HS-27A (cell line): ENCODE measurements at regions not wholly inside any gene's neighbourhood (a gene's known extent, or its start where the extent isn't known, plus 50 kb on each side); places are given as distances from the start of the nearest gene placed in this dataset.

Experiments
- DNase-seq: peaks from one replicate; pipeline ENCODE4 v3.0.0-alpha.2; 2012; ENCODE audit warnings: low read depth, missing footprints

- DNase-seq, result no peak
Observed at GRCh38 chr3:28099296-28099695, 142.1 kb upstream of the CMC1 start.

GRCh38 chr3:28101705-28102104, 139.7 kb upstream of the CMC1 start:
- no peak for DNase-seq

GRCh38 chr3:28103861-28104260, 137.6 kb upstream of the CMC1 start:
- no peak for DNase-seq

DNA sequence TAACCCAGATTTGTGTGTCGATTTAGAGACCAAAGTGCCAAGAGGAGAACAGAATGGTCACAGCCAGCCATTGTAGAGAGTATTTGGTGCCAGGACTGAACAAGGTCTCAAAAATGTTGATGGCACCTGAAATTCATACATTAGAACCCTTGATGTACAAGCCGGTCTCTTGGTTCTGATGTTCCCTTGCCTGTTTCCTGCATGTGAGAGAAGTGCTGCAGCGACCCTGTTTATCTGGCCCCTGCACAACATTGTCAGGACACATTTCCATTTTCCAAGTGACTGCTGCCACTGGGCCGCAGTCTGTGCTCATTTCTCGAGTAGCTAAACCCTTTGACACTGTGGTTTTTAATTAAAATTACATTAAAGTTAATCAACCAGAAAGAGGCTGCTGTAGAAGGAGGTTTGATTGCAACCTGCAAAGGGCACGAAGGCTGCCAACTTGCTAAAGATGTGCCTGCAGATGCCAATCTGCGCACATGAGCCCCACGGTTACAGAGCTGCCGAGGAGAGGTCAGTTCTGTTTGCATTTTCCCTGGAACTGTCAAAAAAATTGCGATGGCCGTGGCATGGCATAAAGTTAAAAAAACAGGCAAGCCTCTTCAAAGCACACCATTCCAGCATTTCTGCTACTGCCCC, 136.4 kb upstream of the CMC1 start:
- no peak for DNase-seq

- DNase-seq, result no peak
Observed at GRCh38 chr3:28109829-28110228, 131.6 kb upstream of the CMC1 start.

DNA sequence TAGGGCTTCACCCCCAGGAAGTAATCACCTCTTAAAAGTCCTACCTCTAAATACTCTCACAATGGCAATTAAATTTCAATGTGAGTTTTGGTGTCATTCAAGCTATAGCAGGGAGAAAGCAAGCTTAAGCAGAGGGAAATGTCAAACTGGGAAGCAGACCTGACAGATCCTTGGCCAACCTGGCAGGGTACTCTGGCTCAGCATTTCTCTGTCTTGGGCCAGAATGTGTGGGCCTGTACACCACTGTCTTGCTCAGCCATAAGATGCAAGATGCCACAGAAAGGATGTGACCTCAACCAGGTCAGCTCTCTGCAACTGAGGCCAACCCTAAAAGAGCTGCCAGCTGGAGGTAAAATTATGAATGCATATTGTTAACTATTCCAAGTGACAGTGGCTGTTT, 130.6 kb upstream of the CMC1 start:
- DNase-seq, result no peak

- no peak for DNase-seq
Observed at GRCh38 chr3:28114893-28115292, 126.5 kb upstream of the CMC1 start.

GRCh38 chr3:28115316-28115715, 126.1 kb upstream of the CMC1 start:
- no peak for DNase-seq

GRCh38 chr3:28117598-28117997, 123.8 kb upstream of the CMC1 start:
- DNase-seq, result no peak

GRCh38 chr3:28118087-28118486, 123.3 kb upstream of the CMC1 start:
- DNase-seq, result no peak

DNA sequence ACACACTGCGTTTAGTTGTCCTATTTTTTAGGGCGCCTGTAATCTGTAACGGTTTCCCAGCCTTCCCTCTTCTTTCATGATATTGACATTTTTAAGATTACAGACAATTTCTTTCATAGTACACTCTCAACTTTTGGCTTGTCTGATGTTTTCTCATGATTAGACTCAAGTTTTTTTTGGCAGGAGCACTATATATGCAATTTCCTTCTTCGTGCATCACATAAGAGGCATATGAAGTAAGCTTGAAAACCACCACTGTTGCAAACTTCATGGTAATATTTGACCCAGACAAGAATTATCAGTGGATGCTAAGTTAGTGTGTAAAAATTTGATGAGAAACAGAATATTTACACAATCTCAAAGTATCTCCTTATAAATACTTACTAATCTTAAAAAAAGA, 119.2 kb upstream of the CMC1 start:
- no peak for DNase-seq

DNA sequence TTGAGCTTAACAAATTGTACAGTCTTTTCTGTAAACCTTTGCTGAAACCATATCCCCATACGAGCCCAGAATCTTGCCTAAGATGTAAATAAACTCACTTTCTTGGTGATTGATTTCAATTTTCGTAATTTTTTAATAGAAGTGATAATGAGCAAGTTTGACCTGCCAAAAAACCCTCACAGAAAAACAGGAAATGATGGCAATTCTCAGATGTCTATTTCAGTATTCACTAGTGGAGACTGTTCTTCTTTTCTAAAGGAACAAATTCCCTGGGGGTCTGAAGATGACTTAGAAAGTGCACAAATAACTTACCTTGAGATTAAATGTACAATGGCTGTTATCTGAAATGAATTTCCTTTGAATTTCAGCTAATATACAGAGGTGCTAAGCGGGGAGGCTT, 116.5 kb upstream of the CMC1 start:
- no peak for DNase-seq

- DNase-seq, result no peak
Observed at GRCh38 chr3:28125342-28125741, 116.1 kb upstream of the CMC1 start.

DNA sequence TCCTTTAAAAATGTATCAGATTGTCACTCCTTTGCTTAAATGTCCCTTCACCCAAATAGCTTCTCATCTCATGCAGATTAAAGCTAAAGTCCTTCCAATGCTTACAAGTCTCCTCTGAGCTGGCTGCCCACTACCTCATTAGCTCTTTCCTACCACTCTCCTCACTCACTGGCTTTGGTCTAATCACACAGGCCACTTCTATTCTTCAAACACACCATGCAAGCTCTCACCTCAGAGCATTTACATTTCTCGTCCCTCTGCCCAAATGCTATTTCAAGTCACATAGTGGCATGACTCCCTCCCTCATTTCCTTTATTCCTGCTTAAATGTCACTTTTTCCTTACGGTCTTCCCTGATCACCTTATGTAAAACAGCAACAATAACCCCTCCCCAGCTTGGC, 110.6 kb upstream of the CMC1 start:
- DNase-seq, result no peak

DNA sequence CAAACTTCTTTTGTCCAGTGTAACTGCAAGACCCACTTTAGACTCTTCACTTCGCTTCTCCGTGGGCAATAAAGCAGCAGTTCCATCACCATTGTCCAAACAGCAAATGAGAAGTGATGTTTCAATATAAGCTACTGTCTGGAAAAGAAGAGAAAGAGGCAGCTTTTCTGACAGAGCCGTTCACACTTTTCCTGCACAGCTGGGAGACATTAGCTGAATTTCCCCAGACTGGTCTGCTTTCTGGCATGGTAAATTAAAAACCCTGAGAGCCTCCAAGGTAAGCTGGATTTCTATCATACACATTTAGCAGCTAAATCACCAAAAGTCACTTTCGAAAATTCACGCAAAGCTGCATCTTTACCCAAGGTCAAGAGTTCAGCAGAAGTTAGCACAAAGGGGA, 108.5 kb upstream of the CMC1 start:
- no peak for DNase-seq

DNA sequence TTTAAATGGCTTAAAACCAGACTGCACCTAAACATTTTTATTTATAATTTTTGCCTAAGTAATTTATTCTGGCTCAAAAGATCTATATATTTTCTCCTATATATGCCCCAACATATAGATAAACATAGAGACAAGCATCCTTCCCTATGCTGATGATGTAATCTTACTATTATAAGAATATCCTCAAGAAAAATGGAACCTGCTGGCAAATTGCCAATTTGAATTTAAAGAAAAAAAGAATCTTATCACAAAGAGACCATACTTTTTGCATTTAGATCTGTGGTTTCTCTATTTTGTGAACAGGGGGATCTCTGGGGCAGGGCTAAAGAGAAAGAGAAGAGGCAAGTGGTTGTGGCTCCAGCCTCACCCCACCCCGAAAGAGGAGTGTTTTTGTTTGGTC, 107.2 kb upstream of the CMC1 start:
- no peak for DNase-seq

- DNase-seq, result no peak
Observed at GRCh38 chr3:28134792-28135375, 106.5 kb upstream of the CMC1 start.

DNA sequence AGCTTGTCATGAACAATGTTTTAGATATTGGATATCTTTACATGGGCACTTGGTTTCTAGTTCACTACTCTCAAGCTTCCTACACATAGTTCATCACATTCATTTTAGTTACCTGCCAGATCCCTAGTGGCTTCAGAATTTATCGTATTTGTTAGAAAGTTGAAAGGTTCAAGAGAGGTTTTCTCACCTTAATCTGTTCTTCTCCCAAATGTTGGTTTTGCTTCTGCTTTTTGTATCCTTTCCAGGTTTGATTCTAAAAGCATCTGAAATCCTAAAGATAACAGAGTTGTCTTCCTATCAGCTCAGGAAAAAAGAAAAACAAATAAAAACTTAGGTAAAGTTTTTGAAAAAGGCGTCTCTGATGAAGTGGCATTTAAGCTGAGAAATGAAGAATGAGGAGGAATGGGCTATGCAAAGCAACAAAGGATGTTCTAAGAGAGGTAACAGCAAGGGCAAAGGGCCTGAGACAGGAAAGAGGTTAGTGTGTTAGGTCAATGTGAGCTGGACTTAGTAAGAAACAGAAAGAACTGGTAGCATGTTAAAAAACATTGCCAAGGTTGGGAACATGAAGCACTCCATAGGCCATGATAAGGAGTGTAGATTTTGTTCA, 104.7 kb upstream of the CMC1 start:
- no peak for DNase-seq

GRCh38 chr3:28138043-28138610, 103.3 kb upstream of the CMC1 start:
- no peak for DNase-seq

GRCh38 chr3:28139288-28139687, 102.1 kb upstream of the CMC1 start:
- no peak for DNase-seq

GRCh38 chr3:28139967-28140634, 101.3 kb upstream of the CMC1 start:
- DNase-seq, result no peak

- DNase-seq, result no peak
Observed at GRCh38 chr3:28140664-28141063, 100.8 kb upstream of the CMC1 start.

DNA sequence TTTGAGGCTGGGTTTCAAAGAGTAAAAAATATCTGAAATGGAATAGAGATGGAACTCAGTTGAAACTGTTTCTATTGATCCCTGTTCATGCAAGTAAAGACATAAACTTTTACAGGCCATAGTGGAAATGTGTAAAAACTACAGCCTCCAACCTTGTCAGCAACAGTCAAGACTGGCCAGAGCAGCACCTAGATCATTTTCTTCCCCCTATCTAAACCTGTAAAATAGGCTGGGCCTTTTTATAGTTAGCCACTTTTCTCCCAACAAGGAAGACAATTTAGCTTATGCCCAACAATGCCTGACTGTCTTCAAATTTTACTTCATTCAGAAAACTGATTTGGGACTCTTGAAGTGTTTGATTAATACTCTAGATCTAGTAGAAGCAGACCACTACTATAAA, 91.5 kb upstream of the CMC1 start:
- no peak for DNase-seq
